Activated T-cell treated with anti-CD3 and anti-CD28 coated beads for 48 hours (primary cell): ENCODE measurements at regions not wholly inside any gene's neighbourhood (a gene's known extent, or its start where the extent isn't known, plus 50 kb on each side); places are given as distances from the start of the nearest gene placed in this dataset.

ENCODE experiments used
- DNase-seq: peaks from one replicate; pipeline ENCODE4 v3.0.0-alpha.2; 2020; ENCODE audit warnings: low read depth

DNA sequence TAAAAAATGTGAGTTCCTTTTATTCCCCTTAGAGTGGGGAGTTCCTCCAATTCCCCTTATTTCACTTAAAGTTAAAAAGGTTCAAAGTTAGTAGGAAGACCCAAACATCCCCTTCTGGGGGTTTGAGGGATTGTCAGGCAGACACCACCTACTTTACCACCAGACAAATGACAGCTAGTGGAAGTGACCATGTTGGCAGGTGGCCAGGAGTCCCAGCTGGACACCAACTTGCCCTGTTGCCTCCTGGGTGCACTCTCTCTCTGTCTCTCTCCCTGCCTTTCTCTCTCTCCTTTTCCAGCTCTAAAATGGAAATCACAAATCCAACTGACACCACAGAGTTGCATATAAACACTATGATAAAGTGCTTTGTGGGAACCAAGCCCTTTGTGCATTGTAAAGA is 307.7 kb upstream of the TLE4 start:
- DNase-seq, result no peak

DNA sequence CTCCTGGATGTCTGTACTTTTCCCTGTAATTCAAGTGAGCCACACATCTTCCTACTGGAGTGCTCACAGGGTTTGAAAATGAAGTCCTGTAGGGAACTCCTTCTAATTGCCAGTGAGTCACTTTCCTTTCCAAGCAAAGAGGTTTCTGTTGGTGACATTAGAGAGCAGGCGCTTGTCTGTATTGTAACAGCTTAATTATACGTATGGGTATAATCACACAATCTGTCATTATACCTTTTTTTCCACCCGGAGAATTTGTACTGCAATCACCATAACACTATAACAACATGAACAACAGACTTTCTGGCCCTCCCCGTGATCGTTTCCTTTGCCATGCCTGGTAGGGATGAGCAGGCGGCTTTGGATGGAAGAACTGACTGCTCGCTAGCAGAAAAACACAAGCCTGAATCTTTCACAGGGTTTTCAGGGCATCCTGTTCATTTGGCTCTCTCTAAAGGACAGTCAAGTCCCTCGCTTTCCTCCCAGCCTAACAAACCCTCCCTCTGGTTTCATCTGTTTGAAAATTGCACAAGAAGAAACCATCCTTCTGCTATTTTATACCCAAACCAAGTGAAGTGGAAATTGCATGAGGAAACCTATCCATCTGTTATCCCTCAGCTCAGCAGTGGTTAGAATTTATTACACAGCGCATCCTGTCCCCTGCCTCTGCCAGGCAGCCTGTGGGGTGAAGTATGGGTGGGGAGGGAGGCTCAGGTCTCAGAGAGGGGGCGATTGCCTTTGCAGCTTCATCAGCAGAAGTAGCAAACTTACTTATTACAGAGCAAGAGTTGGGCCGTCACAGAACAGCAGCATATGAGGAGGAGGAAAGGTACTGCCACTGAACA is 307.0 kb upstream of the TLE4 start:
- DNase-seq, result no peak

DNA sequence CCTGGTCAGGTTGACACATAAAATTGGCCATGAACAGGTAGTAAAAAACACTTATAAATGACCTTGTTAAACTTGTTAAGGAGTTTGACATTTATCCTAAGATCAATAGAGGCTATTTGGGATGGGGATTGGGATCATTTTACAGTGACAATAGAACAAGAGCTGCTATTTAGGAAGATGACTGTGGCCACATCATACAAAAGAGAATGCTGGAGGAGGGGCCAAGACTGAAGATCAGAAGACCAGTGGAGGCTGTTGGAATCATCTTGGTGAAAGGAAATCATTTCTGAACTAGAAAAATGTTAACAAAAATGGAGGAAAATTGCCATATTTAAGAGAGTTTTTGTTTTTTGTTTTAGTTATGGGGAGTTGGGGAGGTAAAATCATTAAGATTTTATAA is 304.8 kb upstream of the TLE4 start:
- DNase-seq, result no peak

DNA sequence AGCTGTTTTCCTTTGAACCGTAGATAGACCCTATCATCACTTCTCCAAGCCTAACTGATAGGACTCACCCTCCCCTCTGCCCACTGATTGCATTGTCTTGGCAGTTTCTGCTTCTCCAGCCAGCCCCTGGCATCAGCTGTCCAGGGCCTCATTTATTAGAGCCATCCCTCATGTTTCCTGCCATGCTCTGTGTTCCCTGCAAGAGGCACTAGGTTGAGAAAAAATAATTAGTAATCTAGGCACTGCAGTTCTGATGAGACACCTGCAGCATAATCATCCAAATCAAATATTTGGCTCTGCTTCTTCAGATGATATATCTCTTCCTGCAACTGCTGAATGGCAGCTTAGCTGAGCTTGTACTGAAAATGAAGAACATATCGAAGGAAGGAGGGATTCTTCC is 303.0 kb upstream of the TLE4 start:
- no peak for DNase-seq

DNA sequence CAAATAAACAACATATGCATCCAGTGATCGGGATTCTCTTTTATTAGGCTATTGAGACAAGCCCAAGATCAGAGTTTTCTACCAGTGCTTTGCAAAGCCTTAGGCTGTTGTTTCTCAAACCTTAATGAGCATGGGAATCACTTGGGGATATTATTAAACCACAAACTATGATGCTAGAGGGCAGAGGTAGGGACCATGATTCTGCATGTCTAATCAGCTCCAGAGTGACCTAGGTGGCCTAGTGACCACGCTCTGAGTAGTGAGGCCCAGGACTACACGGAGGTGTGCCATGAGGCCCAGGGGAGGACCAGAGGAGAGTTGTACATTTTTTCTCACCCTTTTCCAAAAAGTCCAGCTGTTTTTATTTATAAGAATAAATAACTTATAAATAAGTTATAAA is 298.5 kb upstream of the TLE4 start:
- no peak for DNase-seq

DNA sequence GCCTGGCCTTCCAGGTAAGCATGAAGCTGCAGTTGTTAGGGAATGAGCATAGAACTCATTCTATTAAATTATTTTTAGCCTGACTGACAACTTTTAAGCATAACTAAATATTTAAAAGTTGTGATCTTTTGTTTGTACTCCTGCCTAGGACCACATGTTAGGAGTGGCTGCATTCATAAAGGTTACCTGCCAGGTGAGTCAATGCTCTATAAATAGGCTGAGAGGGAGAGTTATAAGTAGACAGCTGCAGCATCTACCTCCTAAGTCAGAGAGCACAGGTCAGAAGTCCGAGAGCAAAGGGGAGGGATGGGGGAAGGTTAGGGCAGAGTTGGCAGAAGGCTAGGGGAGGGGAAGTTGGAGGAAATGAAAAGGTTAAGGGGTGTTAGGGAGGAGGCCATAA is 292.4 kb upstream of the TLE4 start:
- DNase-seq, result no peak

DNA sequence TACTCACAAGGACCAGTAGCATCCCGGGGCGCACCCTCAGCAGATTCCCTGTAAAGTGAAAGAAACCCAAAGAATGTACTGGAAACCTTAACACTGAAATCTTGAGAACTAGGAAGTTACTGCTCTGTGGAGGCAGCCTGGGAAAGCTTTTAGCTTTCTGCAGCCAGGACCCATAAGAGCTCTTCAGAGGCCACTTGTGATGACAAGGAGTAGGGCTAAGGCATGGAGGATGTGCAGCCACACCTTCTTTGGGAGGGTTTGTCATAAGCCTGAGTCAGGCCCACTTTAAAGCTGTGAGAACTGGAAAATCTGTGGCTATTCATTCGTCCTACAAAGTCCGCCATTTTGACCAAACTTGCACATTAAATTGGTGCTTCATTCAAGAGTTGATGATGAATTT is 291.1 kb upstream of the TLE4 start:
- no peak for DNase-seq

DNA sequence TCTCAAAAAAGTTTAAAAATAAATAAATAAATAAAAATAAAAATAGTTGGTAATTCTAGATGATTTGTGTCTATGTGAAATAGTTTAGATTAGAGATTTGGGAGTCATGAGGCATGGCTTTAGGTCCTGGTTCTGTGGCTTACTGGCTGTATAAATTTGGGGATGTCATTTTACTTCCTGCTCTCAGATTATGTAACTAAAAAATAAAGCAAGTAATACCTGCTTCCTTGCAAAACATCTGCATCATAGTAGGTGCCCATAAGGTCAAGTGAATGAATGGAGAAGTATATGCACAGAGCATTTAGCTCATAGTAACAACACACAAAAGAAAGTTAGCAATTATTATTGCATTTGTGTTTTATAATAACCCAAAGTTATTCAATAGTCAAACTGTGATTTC is 287.7 kb upstream of the TLE4 start:
- no peak for DNase-seq

DNA sequence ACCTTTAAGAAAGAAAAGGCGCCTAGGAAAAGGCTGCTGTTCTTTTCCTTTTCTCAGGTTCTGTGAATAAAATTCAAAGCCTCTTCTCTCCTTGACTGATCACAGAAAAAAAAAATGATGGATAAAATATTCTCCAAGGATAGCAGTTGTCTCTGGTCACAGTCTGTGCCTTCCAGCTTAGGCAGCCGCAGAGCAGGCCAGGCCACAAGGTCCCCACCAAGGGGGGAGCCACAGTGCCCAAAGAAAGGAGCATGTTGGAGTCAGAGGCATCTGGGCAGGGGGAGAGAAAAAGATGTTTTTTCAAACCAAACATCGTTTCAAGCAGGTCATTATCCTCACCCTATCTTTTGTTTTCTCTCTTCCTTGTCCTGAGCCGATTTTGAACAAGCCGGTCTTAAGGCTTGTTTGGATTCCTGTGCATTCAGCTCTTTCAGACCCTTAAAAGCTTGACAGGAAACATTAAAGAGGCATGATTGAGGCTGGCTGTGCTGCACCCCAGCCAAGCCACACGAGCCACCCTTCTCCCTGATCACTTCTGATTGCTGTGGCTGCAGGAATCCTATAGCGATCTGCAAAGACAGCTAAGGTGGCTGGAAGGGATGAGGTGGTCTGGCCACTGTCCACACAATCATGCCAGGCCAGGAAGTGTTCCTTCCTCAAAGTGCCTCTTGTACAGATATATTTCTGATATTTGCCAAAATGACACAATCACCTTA is 284.6 kb upstream of the TLE4 start:
- no peak for DNase-seq

DNA sequence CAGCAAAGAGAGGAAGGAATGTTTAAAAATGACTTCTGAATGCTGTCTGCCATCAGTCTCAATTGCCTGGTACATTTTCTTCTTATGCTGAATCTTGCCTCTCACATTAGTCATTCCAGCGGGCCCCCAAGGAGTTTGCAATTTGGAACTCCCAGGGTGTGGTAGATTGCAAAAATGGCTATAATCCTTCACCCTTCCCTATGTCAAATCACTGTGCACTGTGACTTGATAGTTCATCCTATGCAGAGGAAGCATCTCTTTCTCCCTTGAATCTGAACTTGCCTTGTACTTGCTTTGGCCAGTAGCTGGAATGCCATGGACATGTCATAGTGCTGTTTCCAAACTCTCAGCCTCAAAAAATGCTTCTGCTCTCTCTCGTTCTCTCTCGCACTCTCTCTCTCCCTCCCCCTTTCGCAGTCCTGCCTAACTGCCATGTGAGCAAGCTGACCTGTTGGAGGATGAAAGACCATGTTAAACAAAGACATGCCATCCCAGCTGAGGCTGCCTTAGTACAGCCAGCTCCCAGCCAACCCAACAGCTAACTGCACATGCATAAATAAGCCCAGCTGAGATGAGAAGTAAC is 284.0 kb upstream of the TLE4 start:
- no peak for DNase-seq

DNA sequence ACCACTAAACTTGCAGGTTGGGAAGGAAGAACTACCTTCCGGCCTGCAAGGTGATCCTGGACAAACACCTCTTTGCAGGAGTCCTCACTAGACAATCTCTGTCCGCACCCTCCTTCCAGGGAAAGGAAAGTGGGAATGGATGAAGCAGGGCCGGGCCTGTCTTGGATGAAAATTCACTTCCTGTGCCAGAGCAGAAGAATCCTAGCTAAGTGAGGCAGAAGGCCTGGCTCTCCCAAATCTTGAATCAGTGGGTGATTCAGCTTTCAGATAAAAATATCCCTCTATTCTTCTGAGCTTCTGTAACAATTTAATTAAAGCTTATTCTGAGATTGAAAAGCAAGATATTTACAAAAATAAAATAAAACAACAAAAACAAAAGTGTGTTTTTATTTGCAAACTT is 281.9 kb upstream of the TLE4 start:
- DNase-seq, result no peak

DNA sequence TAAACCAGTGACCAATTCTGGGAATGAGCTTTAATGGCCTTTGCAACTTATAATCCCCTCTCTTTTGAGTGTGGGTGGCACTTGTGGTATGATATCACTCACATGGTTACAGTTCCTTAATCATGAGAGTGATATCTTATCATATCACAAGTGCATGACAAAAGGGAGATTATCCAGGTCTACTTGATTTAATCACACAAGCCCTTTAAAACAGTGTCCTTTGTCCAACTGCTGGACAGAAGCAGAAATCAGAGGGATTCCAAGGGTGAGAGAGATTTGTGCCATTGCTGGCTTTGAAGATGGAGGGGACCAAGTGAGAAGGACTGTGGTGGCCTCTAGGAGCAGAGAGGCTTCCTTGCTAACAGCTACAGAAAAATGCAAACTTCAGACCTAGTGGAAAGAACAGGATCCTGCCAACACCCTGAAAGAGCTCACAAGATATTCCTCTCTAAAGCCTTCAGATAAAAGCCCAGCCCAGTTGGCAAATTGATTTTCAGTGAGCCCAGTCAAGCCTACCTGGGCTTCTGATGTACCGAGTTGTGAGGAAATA is 279.0 kb upstream of the TLE4 start:
- DNase-seq, result no peak

DNA sequence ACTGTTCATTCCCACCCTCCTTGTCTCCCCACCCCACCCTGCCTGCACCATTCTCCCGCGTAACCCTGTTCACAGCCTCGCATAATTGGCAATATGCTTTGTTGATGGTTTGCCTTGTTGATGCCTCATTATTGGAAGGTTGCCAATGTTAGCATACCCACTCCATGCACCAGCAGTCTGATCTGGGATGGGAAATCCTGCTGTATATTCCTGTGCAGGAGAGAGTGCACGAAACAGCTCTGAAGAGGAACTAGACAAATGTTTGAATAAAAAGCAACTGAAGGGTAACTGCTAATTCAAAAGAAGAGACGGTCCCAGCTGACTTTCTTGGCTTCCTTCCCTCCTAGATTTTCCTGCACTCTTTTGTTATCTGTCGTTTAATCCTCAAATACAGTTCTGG is 271.7 kb upstream of the TLE4 start:
- DNase-seq, result no peak

DNA sequence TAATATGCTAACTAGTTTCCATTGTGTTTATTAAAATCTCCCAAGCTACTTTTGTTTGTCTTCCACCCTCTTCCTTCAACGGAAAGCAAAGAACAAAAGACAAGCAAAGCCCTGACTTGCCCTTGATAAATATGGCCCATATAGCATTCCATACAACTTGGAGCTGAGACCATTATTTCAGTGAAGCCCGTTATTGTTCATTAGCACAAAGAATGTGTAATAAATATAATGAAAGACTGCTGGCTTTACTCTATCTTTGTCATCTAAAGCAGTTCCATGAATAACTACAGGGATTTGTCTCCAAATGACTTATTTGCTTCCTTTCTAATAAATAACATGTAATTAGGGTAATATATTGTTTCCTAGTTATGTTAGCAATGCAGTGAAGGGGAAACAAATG is 270.7 kb upstream of the TLE4 start:
- no peak for DNase-seq

DNA sequence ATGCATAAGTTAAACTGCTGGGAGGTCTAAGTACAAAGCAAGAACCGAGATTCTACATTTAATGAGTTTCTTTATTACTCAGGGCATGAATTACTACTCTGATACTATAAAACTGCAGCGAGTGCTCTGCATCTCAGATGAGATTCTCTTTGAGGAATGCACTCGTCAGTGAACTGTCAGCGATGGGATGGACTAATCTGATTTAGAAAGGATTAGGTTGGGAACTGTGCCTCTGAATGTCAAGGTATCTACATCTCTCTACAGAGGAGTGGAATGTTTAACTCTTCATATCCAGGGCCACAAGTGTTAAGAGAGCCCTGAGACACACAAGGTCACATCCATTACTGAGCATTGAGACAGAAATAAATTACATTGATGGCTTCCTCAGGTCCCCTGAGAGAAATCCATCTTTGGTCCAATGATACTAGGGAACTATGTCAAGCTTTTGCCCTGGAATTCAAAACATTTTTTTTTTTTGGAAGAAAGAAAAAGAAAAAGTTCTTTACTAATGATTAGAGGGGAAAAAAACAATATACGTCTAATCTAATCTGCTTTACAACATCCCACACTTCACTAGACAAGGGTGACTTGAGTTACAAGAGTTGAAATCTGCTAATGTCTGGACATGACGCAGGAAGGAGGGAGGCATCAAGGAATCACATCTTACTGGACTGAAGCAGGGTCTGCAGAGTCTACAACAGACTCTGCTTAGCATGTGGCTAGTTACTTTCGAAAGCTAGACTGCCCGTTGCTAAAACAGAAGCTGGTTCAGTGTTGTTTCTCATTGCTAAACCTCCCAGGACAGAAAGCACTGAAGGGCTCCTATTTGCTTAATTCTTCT is 270.0 kb upstream of the TLE4 start:
- no peak for DNase-seq

DNA sequence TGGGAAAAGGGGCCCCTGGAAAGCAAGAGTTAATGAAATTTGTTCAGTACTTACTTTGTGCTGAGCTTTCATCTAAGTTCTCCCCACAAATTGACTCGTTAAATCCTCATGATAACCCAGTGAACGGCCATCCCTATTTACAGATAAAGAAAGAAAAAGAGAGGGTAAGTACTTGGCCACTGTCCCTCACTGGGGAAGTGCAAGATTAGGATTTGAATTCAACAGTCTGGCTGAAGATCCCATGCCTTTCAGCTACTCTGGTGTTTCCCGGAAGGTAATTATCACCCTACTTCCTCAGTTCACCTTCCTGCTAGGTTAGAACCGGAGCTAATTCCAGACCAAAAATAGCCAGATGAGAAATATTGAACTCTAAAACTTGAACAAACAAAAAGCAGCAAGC is 269.2 kb upstream of the TLE4 start:
- no peak for DNase-seq

DNA sequence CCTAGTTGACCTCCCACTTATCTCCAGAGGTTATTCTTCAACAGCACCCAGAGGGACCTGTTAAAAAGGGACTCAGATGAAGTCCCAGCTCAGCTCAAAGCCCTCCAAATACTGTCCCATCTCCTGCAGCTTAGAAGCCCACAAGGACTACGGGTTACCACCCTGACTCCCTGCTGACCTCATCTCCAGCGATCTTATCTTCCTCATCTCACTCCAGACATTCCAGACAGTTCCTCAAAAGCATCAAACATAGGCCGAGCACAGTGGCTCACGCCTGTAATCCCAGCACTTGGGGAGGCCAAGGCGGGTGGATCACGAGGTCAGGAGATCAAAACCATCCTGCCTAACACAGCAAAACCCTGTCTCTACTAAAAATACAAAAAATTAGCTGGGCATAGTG is 263.8 kb upstream of the TLE4 start:
- DNase-seq, result no peak

DNA sequence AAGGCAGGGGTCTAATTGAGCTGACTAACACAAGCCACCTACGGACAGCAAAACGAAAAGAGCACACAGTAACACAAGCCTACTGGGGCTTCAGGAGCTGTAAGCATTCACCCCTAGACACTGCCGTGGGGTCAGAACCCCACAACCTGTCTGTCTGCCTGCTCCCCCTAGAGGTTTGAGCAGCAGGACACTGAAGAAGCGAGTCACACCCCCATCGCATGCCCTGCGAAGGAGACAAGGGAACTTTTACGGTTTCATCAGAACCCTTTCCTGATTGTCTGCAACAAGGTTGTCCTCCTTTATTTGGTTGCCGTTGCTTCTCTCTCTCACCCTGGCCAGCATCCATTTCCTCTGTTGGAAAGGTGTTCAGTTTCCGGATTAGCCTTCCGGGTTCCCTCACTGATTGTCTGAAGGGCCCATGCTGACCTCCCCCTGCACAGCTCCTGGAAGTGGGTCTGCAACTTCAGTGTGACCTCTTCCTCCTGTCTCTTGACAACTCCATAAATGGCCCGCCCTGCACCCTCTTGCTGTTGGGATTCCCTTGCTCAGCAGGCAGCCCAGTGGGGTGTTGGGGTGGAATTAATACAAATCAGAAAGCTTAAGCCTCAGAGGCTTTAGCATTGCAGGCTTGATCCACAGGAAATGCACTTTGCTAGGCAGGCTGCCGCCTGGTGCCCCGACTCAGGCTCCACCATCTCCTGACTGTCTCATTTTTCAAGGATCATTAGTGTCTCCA is 258.9 kb upstream of the TLE4 start:
- DNase-seq, result no peak

DNA sequence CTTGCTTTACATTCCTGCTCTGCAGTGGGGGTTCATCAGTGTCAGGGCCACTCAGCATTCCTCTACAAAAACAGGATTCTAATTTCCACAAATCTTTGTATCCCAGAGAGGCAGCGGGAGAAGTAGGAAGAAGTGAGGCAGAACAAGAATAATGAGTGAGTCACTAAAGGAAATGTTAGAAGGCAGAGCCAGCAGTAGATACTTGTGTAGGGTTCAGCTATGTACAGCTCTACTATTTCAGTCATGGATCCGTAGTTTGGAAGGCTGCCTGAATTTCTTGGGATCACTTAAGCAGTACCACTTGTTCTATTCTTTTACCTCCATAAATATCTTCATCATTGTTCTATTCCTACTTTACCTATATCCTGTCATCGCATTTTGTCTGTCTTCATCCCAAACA is 246.3 kb upstream of the TLE4 start:
- DNase-seq, result no peak

DNA sequence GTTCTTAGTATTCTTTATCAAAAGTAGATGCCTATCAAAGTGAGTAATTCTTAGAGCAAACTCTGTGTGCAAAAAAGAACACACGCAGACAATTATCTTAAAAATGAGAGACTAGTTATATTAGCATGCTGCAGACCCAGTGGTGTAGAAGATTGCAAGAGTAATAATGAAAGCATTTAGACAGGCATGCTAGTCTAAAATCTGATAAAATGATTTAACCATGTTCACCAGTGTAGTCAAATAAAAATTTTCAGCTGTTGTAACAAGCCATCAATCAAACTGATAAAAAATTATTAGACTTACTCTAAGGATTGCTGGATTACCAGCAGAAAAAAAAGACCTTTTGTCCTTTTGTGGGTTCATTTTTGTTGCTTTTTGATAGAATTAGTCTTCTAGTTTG is 241.9 kb upstream of the TLE4 start:
- no peak for DNase-seq

DNA sequence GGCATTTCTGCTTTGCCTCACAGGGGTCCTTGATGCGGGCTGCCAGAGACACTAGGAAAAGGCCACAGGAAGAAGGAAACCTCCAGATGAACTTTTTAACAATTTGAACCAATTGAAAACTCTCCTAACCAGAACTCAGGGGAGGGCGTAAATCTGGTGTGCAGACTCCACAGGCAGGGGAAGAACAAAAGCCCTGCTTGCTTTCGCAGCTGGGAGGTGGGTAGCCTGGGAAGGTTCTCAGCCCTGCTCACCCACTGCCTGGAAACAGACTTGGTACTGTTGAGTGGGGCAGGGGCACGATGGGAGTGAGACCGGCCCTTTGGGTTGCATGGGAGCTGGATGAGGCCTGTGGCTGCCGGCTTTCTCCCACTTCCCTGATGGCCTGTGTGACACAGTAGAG is 237.8 kb upstream of the TLE4 start:
- no peak for DNase-seq

DNA sequence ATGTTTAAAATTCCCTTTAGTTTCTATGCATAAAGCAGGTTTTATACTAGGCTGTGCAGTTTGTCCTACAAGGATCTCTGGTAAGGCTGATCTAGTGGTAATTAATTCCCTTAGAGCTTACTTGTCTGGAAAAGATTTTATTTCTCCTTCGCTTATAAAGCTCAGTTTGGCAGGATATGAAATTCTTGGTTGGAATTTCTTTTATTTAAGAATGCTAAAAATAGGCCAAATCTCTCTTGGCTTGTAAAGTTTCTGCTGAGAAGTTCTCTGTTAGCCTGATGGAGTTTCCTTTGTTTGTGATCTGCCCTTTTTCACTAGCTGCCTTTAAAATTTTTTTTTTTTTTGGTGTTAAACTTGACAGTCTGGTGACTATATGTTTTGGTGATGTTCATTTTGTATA is 237.1 kb upstream of the TLE4 start:
- DNase-seq, result no peak
